HPDE6-E6E7 (cell line): ENCODE measurements at regions not wholly inside any gene's neighbourhood (a gene's known extent, or its start where the extent isn't known, plus 50 kb on each side); places are given as distances from the start of the nearest gene placed in this dataset.

ENCODE experiments used
- DNase-seq: peaks from one replicate; pipeline ENCODE4 v3.0.0; 2011; ENCODE audit warnings: missing footprints; ENCODE audit errors: extremely low spot score

DNA sequence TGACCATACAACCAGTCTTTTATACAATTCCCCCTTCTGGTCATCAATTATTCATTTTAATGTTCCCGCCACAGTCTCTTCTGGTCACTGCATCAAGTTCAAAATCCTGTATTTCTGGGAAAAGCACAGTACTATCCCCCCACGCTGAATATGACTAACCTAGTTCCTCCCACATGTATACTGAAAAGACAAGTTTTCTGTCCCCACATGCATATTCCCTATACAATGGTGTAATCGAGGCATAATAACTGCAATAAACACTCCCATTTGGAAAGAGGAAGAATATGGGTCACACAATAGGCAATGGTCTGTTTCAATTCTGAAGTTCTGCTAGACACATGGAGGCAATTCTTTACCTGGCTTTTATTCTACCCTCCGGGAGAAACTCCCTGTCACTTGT lies 344.9 kb downstream of the EFNA5 start:
- no peak for DNase-seq

GRCh38 chr5:107324809-107325208 lies 345.9 kb downstream of the EFNA5 start:
- no peak for DNase-seq

DNA sequence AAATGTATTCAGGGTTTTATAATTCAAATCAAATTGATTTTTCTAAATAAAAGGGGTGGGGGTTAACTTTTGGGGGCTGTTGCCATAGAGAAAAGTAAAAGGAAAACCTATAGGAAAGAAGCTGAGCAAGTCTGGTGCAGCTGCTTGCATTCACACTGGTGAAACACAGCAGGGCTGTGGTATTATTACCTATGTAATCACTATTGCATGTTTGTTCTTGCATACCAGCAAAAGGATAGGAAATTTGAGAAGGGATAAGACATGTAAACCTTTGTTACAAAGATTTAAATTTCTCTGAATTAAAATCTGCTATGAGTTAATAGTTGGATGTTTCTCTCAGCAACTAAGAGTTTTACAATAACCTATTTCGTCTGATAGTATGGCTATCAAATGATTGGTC lies 346.7 kb downstream of the EFNA5 start:
- DNase-seq, result peak; percentile 43

- DNase-seq, result no peak
Measured at GRCh38 chr5:107323536-107323935, 347.2 kb downstream of the EFNA5 start.

DNA sequence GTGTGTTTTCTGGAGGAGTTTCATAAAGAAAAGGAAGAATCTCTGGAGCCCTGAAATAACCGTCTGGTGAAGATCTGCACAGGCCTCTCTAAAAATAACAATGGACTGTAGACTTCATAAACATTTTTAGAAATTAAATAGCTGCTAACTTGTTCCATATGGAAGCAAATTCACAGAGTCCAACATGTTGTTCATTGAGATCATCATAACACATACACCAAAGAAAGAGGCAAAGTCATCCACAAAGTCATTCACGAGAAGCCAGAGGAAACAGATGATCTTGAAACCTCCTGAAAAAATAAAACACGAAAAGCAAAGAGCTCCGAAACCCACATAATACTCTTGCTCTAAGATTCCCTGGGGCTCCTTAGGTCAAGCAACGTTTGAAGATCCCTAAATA lies 347.8 kb downstream of the EFNA5 start:
- no peak for DNase-seq

DNA sequence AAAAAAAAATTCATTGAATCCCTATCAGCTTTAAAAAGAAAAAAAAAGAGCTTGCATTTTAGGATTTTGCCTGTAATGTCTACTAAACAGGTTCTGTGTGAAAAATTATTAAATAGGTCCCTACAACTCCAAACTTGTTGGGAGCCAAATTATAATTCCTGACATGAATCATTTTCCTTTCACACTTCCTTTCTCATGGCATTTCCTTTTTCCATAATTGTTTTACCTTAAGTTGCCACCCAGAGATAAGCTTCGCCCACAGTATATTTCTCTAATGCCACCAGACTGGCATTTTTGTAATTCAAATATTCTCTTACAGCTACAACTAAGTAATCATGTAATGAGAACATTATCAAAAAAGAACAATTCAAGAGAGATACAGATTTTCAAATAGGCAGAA lies 348.8 kb downstream of the EFNA5 start:
- no peak for DNase-seq

DNA sequence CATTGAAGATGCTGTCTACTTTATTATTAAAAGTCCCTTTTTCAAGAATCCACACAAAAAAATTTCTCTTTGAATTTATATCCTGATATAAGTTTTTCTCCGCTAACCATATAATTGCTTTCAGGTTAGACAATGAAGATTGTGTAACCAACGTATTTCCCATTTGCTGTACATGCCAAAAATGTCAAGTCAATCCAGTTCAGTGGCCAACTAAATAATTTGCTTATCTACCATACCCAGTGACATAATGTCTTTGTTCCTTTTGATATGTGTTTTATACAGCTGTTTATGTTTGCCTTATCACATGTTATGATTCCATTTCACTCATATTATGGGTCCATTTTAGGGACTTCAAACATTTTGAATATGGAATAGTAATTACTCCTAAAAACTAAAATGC lies 349.9 kb downstream of the EFNA5 start:
- no peak for DNase-seq

DNA sequence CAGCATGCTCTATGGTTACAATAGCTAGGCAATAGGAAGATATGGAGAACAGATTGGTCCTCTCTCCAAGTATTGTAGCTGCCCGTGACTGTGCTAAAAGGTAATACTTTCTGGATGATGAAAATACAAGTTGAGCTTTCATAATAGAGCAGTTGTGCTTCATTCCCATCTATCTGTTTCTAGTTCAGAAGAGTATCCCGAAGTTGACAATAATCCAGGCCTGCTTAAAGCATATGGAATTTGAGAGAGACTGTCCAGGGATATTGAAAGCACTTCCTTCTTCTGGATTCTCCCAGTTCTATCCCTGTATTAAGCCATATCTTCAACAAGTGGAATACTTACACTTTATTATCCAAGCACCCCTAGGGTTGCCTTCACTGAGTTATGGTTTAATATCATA lies 350.4 kb downstream of the EFNA5 start:
- DNase-seq, result no peak

DNA sequence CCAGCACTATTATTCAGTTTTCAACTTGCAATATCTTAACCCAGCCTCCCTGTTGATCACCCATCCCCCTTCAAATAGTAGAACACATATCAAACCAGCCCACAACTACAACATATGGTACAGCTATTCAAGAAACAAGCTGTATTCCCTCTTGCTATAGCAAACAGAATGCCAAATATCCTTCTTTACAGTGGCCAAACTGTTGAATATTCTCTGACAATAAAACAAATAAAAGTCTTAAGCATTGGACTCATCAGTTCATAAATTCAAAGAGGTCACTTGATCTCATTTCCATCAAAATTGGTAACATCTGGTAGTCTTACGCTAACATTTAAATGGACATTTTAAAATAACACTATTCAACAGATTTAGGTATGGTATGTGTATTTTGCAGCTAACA lies 350.8 kb downstream of the EFNA5 start:
- DNase-seq, result no peak

- no peak for DNase-seq
Measured at GRCh38 chr5:107314330-107314729, 356.4 kb downstream of the EFNA5 start.

DNA sequence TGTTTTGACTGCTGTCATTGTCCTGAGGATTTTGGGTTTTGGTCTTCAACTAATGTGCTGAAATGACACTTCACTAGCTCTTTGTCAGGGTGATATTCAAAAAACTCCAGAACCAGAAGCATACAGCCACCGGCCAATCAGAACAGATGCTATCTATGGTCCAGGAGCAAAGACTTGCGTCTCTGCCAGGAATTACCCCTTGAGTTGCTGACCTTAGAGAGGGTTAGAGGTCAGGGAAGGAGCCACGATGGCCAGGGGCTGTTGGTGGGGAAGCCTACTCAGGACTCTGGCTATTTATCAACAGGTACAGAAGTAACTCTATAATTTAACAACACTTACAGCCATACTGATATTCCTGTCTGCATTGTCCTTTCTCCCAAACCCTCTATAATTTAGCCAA lies 356.8 kb downstream of the EFNA5 start:
- DNase-seq, result no peak

- DNase-seq, result no peak
Measured at GRCh38 chr5:107313098-107313497, 357.6 kb downstream of the EFNA5 start.

GRCh38 chr5:107310181-107310580 lies 360.6 kb downstream of the EFNA5 start:
- no peak for DNase-seq

DNA sequence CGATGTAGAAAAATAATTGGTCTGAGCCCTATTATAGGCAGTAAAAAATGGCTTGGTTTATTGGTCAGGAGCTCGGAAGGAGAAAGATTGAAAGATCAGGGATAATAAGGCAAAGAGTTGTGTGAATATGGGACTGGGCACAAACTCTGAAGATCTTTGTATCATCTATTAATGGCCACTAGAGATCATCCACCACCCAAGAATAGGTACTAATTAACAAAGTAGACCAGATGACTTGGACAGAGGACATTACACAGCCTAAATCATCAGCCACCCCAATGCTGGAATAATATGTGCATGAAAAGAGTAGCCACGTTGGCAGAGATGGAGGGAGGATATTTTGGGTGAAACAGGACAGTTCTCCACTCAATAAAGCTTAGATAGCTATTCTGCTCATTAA lies 364.1 kb downstream of the EFNA5 start:
- no peak for DNase-seq

- peak; percentile 19 for DNase-seq
Measured at GRCh38 chr5:107306002-107306401, 364.7 kb downstream of the EFNA5 start.

DNA sequence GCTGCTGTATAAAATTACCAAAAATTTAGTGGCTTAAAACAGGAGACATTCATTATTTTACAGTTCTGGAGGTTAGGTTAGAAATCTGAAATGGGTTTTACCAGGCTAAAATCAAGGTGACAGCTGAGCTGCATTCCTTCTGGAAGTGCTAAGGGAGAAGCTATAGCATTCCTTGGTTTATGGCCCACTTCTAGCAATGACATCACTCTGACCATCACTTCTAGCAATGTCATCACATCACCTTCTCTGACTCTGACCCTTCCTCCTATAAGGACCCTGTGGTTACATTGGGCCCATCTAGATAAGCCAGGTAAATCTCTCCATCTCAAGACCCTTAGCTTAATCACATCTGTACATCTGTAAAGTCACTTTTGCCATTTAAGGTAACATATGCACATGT lies 366.1 kb downstream of the EFNA5 start:
- DNase-seq, result no peak

DNA sequence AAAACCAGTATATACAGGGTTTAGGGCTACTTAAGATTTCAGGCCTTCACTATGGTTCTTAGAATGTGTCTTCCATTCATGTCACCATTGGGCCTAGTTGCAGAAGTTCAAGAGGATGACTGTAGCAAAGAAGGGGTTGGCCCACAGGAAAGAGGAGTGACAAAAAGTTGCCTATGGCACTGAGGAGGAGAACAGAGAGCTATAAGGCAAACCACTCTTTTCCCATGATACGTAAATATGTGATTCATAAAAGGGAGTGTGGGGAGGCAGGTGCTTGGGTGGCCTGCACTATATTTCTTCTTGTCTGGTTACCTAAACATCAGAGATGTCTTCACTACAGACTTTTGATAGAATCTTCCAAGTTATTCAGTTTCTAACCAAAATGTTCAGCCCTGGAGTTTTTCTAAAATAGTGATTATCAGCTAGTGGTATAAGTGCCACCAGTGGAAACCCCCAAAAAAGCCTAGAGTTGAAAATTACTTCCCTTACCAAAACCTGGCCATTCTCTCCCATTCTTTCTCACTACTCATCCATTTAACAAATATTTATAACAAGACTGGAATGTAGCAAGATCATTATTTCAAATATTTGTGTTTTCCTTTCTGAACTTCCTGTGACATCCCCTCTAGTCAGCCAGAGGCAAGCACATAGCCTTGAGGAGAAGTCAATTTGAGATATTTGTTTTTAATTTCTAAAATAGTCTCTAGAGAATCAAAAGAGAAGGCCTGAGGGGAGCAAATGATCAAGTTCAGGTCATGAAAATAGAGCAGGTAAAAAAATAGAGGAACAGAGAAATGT lies 367.4 kb downstream of the EFNA5 start:
- no peak for DNase-seq

DNA sequence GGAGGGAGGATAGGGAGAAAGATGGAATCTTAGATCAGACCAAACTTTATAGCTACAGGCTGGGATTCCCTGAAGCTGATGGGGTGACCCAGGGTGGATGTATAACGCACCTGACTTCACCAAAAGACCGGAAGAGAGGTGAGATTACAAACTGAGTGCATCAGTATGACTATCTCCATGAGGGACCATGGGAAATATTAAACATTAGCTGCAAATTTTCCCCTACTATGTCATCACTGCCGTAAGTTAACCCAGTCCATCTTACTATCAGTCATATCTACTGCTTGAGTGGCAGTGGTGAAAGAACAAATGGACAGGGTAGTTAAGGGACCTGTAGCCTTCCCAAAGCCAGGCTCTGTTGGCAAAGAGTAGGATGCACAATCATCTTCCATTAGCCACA lies 368.3 kb downstream of the EFNA5 start:
- DNase-seq, result no peak

GRCh38 chr5:107301999-107302398 lies 368.7 kb downstream of the EFNA5 start:
- no peak for DNase-seq

- no peak for DNase-seq
Measured at GRCh38 chr5:107300721-107301327, 369.9 kb downstream of the EFNA5 start.

GRCh38 chr5:107296572-107296971 lies 374.2 kb downstream of the EFNA5 start:
- DNase-seq, result no peak

- DNase-seq, result no peak
Measured at GRCh38 chr5:107295914-107296313, 374.8 kb downstream of the EFNA5 start.

GRCh38 chr5:107294669-107295068 lies 376.1 kb downstream of the EFNA5 start:
- DNase-seq, result no peak

GRCh38 chr5:107294211-107294550 lies 376.6 kb downstream of the EFNA5 start:
- DNase-seq, result no peak
